HG03175 (cell line): ENCODE measurements at regions not wholly inside any gene's neighbourhood (a gene's known extent, or its start where the extent isn't known, plus 50 kb on each side); places are given as distances from the start of the nearest gene placed in this dataset.
"Not testable (repeated sequence)": the region's sequence is repeated elsewhere in the genome, so short reads cannot be mapped to it uniquely, and the experiment has no call there.

Source experiments
- ATAC-seq: cut with Tn5 transposase; IDR thresholded peaks from one replicate; pipeline ENCODE4 v1.9.1; 2021; ENCODE audit warnings: mild to moderate bottlenecking, moderate library complexity; ENCODE audit not compliant: unreplicated experiment

- ATAC-seq = no peak
These were observed 365.8 kb upstream of the JARID2 start for GRCh38 chr6:14880052-14880451.

GRCh38 chr6:14880677-14881076, 365.2 kb upstream of the JARID2 start:
- ATAC-seq = no peak

DNA sequence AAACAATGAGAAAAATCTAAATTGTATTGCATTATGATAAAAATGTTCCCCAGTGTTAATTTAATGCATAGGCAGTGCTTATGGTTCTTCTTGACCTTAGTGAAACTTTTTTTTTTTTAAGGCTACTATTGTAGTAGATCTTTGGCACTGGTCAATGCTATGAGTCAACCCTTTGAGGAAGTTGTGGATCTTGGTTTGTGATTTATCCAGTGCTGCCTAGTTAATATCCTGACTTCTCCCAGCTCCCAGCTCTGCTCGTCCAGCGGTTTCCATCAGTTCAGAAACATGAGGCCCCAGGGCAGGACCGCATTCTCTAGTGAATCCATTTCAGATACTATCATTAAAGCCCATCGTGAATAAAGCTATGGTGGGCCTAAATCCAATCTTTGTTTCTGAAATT, 364.5 kb upstream of the JARID2 start:
- no peak for ATAC-seq

- ATAC-seq = no peak
These were observed 363.4 kb upstream of the JARID2 start for GRCh38 chr6:14882394-14883026.

DNA sequence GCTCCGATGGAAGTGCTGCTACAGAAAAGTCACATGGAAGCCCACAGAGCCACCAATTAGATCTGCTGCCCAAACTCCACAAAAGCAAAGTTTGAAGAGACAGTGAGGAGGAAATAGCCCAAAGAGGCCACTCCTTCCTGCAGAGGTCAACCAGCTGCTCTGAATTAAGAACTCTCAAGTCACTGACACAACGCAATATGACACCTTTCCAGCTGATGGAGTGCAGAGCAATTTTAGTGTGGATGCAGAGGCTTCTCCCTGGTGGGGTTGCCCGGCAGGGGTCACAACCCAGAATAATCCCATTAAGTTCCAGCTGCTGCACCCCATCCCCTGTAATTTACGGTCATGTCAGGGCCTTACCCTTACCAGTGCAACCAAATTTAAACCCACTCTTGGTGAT, 361.9 kb upstream of the JARID2 start:
- ATAC-seq = no peak

- no peak for ATAC-seq
These were observed 360.4 kb upstream of the JARID2 start for GRCh38 chr6:14885498-14885897.

DNA sequence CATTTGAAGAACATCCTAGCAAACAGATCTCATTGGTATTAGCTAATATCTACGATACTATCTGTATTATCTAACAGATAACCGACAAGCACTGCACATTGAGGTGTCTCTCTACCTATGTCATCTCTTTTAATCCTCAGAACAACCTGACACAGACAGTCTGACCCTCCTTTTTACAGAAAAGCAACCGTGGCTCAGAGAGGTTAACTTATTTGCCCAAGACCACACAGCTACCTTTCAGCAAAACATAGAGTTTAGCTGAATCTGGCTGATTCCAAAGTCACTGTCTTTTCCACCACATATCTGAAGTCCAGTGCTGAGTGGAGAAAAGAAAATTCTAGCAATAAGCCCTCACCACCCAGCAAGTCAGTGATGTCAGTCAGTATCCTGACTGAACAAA, 358.7 kb upstream of the JARID2 start:
- no peak for ATAC-seq

DNA sequence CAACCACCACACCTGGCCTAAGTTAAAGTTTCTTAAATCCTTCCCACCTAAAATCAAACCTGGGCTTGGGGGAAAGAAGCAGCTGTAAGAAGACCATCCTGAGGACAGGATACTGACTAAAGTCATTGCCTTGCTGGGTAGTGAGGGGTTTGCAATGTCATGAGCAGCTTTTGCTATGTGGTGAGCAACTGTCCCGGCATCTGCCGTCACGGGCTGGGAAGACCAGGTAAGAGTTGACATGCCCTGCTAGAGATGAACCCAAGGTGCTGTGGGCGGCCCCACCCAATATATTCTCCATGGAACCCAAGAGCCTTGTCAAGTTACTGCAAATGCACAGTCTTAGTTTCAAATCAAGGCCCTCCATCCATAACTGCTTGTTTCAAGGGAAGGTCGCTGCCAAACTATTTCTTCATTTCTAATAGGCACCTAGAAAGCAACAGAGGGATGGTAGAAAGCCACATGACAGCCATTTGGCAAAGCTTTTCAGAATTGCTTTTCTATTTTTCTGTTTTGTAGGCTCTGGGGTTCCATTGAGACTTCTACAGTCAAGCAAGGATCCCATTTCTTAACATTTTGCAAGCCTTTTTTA, 357.8 kb upstream of the JARID2 start:
- ATAC-seq = no peak

DNA sequence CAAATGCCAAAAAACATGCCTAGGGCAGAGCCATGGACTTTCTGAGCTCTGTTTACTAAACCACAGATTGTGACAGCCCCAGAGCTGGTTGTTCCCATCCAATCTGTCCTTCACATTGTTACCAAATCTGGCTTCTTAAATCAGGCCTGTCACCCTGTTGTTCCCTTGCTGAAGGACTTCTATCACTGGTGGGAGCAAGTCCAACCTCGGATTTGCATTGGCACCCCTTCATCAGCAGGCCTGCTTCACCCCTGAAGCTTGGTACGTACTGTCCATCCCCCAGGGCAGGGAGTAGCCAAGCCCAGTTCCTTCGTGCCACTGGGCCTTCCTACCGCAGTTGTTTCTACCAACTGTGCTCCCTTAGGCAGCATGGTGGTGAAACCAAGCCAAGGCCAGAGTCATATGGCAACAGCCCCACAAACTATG, 357.3 kb upstream of the JARID2 start:
- no peak for ATAC-seq

- ATAC-seq = no peak
These were observed 356.7 kb upstream of the JARID2 start for GRCh38 chr6:14889188-14889587.

DNA sequence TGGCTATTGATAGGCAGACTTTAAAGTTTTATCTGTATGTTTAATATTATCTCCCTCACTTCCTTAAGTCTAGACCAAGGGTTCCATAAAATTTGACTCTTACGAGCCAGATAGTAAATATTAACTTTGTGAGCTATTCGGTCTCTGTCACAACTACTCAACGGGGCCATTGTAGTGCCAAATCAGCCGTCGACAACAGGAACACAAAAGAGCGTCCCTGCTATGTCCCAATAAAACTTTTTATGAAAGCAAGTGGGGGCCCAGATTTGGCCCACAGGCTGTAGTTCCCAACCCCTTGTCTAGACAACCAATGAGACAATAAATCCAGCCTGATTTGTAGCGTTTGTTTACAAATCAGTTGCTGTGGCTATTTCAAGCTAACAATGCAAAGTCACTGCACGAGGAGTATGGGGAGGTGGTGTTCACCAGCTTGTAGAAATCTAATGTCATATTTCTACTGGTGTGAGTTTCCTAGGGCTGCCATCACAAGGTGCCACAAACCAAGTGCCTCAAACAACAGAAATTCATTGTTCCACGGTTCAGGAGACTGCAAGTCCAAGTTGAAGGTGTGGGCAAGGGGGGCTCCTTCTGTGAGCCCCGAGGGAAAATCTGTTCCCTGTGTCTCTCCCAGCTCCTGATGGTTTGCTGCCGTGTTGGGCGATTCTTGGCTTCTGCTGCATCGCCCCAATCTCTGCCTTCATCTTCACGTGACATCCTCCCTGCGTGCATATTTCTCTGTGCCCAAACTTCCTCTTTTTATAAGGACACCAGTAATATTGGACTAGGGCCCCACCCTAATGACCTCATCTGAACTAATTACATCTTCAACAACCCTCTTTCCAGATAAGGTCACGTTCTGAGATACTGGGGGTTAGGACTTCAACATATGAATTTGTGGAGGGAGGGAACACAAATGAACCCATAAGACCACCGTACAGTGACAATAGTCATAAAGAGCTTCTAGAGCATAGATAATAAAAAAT, 356.0 kb upstream of the JARID2 start:
- no peak for ATAC-seq

- ATAC-seq = not testable (repeated sequence)
These were observed 354.0 kb upstream of the JARID2 start for GRCh38 chr6:14891820-14892375.

DNA sequence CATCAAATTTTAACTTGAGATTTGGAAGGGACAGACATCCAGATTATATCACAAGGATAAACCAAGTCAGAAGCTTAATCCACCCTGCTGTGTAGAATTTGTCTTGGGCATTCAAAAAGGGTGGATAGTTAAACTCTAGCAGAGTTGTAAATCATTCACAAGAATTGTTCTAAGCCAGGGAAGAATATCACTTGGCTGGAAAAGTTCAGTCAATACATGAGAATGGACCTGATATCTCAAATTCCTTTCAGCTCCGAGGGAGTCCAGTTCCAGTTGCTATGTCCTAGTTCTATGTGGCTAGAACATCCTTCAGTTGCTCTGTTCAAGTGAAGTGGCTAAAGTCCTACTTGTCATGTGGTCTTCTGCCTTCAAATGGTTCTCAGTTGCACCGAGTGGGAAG, 351.8 kb upstream of the JARID2 start:
- ATAC-seq = no peak

DNA sequence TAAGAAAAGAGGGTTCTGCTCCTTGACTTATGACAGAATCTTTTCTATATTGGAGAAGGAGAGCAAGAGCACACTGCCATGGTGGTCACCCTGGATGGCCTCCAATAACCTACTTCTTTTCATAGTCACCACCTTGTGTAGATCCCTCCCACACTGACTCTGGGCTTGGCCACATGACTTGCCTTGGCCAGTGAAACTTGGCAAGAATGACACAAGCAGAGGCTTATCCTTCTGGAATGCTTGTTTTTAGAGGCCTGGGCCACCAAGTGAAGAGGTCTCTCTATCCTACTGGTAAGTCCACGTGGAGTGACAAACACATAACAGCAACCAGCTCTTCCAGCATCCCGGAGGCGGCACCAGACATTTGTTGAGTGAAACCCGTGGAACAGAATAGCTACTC, 349.4 kb upstream of the JARID2 start:
- ATAC-seq = no peak

DNA sequence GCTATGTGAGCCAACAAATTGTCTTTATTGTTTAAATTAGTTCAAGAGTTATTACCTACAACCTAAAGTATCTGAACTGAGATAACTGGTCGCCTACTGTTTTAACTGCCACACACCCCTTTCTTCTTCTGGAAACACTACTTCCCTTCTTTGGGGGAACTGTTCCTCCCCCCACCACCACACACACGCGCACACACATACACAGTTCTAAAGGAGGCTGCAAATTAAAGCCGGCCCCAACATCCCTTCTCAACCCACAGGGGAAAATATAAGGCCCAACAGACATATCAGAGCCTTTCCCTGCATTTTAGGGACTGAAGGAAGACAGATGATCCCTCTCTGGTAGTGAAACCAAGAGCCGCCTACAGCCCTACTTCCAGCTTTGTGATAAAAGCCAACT, 348.0 kb upstream of the JARID2 start:
- ATAC-seq = no peak

- not testable (repeated sequence) for ATAC-seq
These were observed 346.4 kb upstream of the JARID2 start for GRCh38 chr6:14899441-14899840.

- ATAC-seq = no peak
These were observed 344.9 kb upstream of the JARID2 start for GRCh38 chr6:14900919-14901318.

- no peak for ATAC-seq
These were observed 342.5 kb upstream of the JARID2 start for GRCh38 chr6:14903176-14904038.

DNA sequence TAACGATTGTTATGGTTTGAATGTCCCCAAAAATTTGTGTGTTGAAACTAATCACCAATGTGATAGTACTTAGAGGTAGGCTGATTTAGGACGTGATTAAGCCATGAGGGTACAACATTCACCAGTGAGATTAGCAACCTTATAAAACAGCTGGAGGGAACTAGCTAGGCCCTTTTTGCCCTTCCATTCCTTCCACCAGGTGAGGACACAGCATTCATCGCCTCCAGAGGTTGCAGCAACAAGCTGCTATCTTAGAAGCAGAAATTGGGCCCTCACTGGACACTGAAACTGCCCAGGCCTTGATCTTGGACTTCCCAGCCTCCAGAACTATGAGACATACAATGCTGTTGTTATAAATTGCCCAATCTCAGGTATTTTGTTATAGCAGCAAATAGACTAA, 340.7 kb upstream of the JARID2 start:
- no peak for ATAC-seq

GRCh38 chr6:14906621-14907020, 339.2 kb upstream of the JARID2 start:
- ATAC-seq = no peak
